Ectodermal cell (in vitro differentiated cells): ENCODE measurements at regions not wholly inside any gene's neighbourhood (a gene's known extent, or its start where the extent isn't known, plus 50 kb on each side); places are given as distances from the start of the nearest gene placed in this dataset.

Experiments used
- H3K27ac ChIP-seq: 2 replicates; pipeline ENCODE4 v1.7.0; 2013; ENCODE audit warnings: mild to moderate bottlenecking, low read depth, low read length; ENCODE audit not compliant: insufficient read depth, poor library complexity, severe bottlenecking
- H3K27me3 ChIP-seq: 2 replicates; pipeline ENCODE4 v1.7.0; 2013; ENCODE audit warnings: mild to moderate bottlenecking, low read length; ENCODE audit not compliant: insufficient read depth, control insufficient read depth, poor library complexity, severe bottlenecking
- H3K36me3 ChIP-seq: one replicate; pipeline ENCODE4 v1.7.0; 2013; ENCODE audit warnings: low read length; ENCODE audit not compliant: control insufficient read depth, insufficient read depth
- H3K4me1 ChIP-seq: one replicate; pipeline ENCODE4 v1.7.0; 2013; ENCODE audit warnings: low read length; ENCODE audit not compliant: control insufficient read depth, insufficient read depth
- H3K4me3 ChIP-seq: 2 replicates; pipeline ENCODE4 v1.7.0; 2013; ENCODE audit warnings: low read depth, low read length, control low read depth; ENCODE audit not compliant: insufficient read depth
- H3K9me3 ChIP-seq: 2 replicates; pipeline ENCODE4 v1.7.0; 2013; ENCODE audit warnings: mild to moderate bottlenecking, low read length, moderate library complexity; ENCODE audit not compliant: control insufficient read depth
- WGBS, 2 experiments: methylation state at CpG; one replicate each; pipeline ENCODE4 v1.1.7; 2013; ENCODE audit warnings: missing lambda C conversion rate in 2 of 2; 5-methylcytosine and 5-hydroxymethylcytosine counted together

DNA sequence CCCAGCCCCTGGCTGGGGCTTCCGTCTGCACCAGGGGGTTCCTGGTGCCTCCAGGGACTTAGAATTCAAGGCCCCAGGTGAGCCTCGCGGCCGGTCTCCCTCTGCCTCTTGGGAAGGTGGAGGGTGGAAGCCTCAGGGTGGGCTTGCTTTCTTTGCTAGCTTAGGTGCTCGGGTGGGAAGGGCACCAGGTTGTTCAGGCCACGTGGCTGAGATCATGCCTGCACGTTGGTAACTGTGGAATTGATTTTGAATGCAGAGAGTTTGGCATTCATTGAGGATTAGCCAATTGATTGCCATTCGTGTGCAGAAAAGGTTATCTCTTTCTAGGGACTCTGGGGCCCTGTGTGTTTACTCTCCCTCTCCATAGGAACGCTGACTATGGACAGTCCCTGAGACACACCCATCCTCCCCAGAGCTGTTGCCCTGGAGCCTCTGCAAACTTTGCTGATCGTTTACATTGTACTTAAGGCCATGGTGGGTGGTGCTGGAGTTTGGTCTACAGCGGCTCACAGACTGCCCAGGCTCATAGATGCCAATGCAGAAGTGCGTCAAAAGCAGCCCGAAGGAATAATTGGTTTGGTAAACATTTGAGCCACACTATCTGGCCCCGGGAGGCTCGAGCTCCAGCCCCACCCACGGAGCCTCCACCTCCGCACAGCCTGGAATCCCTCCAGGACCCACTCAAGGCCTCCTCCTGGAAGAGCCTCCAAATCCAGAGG lies 1457.7 kb downstream of the BRD1 start:
- Histone ChIP-seq H3K27me3 (peaks cover 8% of the 10 kb centered on the region), H3K4me3 (no peak overlapping the region), H3K27ac (no peak overlapping the region), H3K9me3 (no peaks in the 10 kb centered on the region), H3K4me1 (peaks cover 13% of the 10 kb centered on the region), H3K36me3 (no peaks in the 10 kb centered on the region)
- WGBS, 2 experiments, result 23 to 25% methylated on average over 16 to 17 of the region's 17 CpGs

GRCh38 chr22:48368975-48369525 lies 1458.6 kb downstream of the BRD1 start:
- Histone ChIP-seq H3K4me3 (no peak overlapping the region), H3K4me1 (peaks cover 13% of the 10 kb centered on the region), H3K36me3 (no peaks in the 10 kb centered on the region), H3K9me3 (no peaks in the 10 kb centered on the region), H3K27ac (no peak overlapping the region), H3K27me3 (peaks cover 8% of the 10 kb centered on the region)
- WGBS, 2 experiments, result 76% methylated on average over 11 of the region's 11 CpGs

DNA sequence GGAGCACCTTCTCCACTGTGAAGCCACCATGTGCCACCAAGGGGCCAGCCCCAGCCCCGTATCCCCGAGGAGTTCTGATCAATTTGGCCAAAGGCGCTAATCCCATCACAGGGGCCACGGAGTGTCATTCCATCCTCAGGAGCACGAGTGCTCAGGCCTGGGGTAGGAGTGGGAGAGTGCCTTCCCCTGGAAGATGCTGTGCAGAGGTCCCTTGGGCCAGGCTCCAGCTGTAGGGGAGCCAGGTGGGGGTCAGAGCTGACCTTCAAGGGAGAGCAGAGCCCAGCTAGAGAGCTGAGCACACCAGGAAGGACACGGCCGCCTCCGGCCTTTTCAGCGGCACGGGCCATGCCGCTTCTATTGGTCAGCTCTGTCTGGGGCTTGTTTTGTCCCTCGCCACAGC lies 1459.9 kb downstream of the BRD1 start:
- H3K27ac ChIP-seq, result no peak overlapping the region
- H3K4me1 ChIP-seq, result peaks cover 13% of the 10 kb centered on the region
- no peaks in the 10 kb centered on the region for H3K36me3 ChIP-seq
- H3K27me3 ChIP-seq, result peaks cover 8% of the 10 kb centered on the region
- no peaks in the 10 kb centered on the region for H3K9me3 ChIP-seq
- 92 to 93% methylated on average over 12 of the region's 12 CpGs for WGBS, 2 experiments
- H3K4me3 ChIP-seq, result no peak overlapping the region

DNA sequence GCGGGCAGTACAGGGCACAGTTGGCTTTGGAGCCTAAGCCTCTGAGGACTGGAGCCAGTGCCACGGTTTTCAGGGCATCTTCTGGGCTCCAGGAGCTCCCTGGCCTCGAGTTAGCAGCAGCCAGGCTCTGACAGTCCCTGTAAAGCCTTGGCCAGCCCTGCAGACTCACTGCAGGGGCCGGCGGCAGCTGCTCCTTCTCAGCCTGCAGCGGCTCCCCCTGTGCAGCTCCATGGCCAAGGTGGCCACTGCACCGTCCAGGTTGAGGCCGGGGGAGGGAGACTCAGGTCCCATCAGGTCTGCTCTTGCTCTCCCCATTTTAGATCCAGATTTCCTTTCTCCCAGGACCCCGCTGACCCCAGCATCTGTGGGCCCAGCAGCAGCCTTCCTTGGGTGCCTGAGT lies 1461.1 kb downstream of the BRD1 start:
- H3K27me3 ChIP-seq, result peaks cover 8% of the 10 kb centered on the region
- peaks cover 13% of the 10 kb centered on the region for H3K4me1 ChIP-seq
- H3K9me3 ChIP-seq, result no peaks in the 10 kb centered on the region
- 92% methylated on average over 9 of the region's 9 CpGs for WGBS, 2 experiments
- H3K36me3 ChIP-seq, result no peaks in the 10 kb centered on the region
- no peak overlapping the region for H3K4me3 ChIP-seq
- H3K27ac ChIP-seq, result no peak overlapping the region

- H3K27ac ChIP-seq, result no peak overlapping the region
- H3K36me3 ChIP-seq, result no peaks in the 10 kb centered on the region
- WGBS, 2 experiments, result 94% methylated on average over 8 of the region's 8 CpGs
- no peak overlapping the region for H3K4me3 ChIP-seq
- H3K4me1 ChIP-seq, result peaks cover 13% of the 10 kb centered on the region
- peaks cover 8% of the 10 kb centered on the region for H3K27me3 ChIP-seq
- no peaks in the 10 kb centered on the region for H3K9me3 ChIP-seq
Observed at GRCh38 chr22:48366056-48366455, 1461.6 kb downstream of the BRD1 start.

DNA sequence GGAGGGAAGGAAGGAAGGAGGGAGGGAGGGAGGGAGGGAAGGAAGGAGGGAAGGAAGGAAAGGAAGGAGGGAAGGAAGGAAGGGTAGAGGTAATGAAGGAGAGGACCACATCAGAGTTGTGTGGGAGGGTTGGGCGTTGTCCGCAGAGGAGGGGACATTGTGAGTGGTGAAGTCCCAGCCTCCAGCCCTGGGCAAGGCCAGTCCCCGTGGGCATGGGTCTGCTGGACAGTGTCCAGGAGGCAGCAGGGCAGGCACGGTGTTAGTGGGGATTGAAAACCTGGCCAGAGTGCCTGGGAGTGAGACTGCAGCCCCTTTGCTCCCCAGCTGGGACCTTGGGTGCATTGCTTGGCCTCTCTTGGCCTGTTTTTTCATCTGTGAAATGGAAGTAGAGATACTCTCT lies 1462.3 kb downstream of the BRD1 start:
- 92 to 94% methylated on average over 4 of the region's 4 CpGs for WGBS, 2 experiments
- H3K9me3 ChIP-seq, result no peaks in the 10 kb centered on the region
- no peak overlapping the region for H3K27ac ChIP-seq
- peaks cover 8% of the 10 kb centered on the region for H3K27me3 ChIP-seq
- H3K4me3 ChIP-seq, result no peak overlapping the region
- peaks cover 8% of the 10 kb centered on the region for H3K4me1 ChIP-seq
- H3K36me3 ChIP-seq, result no peaks in the 10 kb centered on the region

GRCh38 chr22:48362721-48363404 lies 1464.8 kb downstream of the BRD1 start:
- no peaks in the 10 kb centered on the region for H3K9me3 ChIP-seq
- H3K36me3 ChIP-seq, result no peaks in the 10 kb centered on the region
- no peaks in the 10 kb centered on the region for H3K4me1 ChIP-seq
- H3K4me3 ChIP-seq, result no peak overlapping the region
- WGBS, 2 experiments, result 90% methylated on average over 15 of the region's 15 CpGs
- H3K27me3 ChIP-seq, result no peaks in the 10 kb centered on the region
- H3K27ac ChIP-seq, result no peak overlapping the region

- no peaks in the 10 kb centered on the region for H3K36me3 ChIP-seq
- no peak overlapping the region for H3K4me3 ChIP-seq
- no peaks in the 10 kb centered on the region for H3K27me3 ChIP-seq
- 91 to 92% methylated on average over 1 of the region's 1 CpG for WGBS, 2 experiments
- H3K9me3 ChIP-seq, result no peaks in the 10 kb centered on the region
- H3K4me1 ChIP-seq, result no peaks in the 10 kb centered on the region
- no peak overlapping the region for H3K27ac ChIP-seq
Observed at GRCh38 chr22:48361099-48361639, 1466.5 kb downstream of the BRD1 start.

GRCh38 chr22:48359613-48359965 lies 1468.1 kb downstream of the BRD1 start:
- 93 to 94% methylated on average over 14 of the region's 14 CpGs for WGBS, 2 experiments
- Histone ChIP-seq H3K36me3 (no peaks in the 10 kb centered on the region), H3K4me1 (no peaks in the 10 kb centered on the region), H3K27ac (no peak overlapping the region), H3K27me3 (no peaks in the 10 kb centered on the region), H3K9me3 (no peaks in the 10 kb centered on the region), H3K4me3 (no peak overlapping the region)

GRCh38 chr22:48358886-48359612 lies 1468.6 kb downstream of the BRD1 start:
- 95% methylated on average over 18 of the region's 18 CpGs for WGBS, 2 experiments
- Histone ChIP-seq H3K36me3 (no peaks in the 10 kb centered on the region), H3K4me1 (no peaks in the 10 kb centered on the region), H3K4me3 (no peak overlapping the region), H3K27me3 (no peaks in the 10 kb centered on the region), H3K9me3 (no peaks in the 10 kb centered on the region), H3K27ac (no peak overlapping the region)
